Pancreas (tissue), 10 donors: ENCODE measurements at regions not wholly inside any gene's neighbourhood (a gene's known extent, or its start where the extent isn't known, plus 50 kb on each side); places are given as distances from the start of the nearest gene placed in this dataset.

ENCODE experiments used
- ATAC-seq, 4 donors: fragments of 200-7000 bp; cut with Tn5 transposase; one replicate each; pipeline versions ENCODE4 v1.8.0 to v1.9.1; 2020; ENCODE audit warnings: mild to moderate bottlenecking in 4 of 4, moderate library complexity in 4 of 4
- DNase-seq, 6 donors: peaks; one replicate each; pipeline ENCODE4 v3.0.0-alpha.2; 2020
- FAIRE-seq: peaks from 2 replicates; lab custom pipeline; 2012; peaks lifted over from hg19 to GRCh38; lab: Jason Lieb, UNC
- H3K27ac ChIP-seq, 4 donors: fragments of 200-600 bp; sonication (generic); 1 replicate in 3 of 4; 2 replicates in 1 of 4; pipeline versions ENCODE4 v1.5.0 to v1.8.0; 2020
- H3K27me3 ChIP-seq, 4 donors: fragments of 200-600 bp; one replicate each; pipeline ENCODE4 v1.8.0; 2021
- H3K36me3 ChIP-seq, 3 donors: fragments of 200-600 bp; sonication (generic) in 1 of 3; one replicate each; pipeline versions ENCODE4 v1.5.0 to v1.8.0; 2020 to 2021
- H3K4me1 ChIP-seq, 3 donors: fragments of 200-600 bp; one replicate each; pipeline ENCODE4 v1.8.0; 2021
- H3K4me3 ChIP-seq, 4 donors: fragments of 200-600 bp; sonication (generic) in 2 of 4; one replicate each; pipeline versions ENCODE4 v1.5.0 to v1.8.0; 2020 to 2021
- H3K9me3 ChIP-seq, 4 donors: fragments of 200-600 bp; one replicate each; pipeline ENCODE4 v1.8.0; 2021
- WGBS, 2 donors: extraction: QIAGEN DNeasy Blood & Tissue Kit; methylation state at CpG; one replicate each; pipeline ENCODE4 v1.1.7; 2013; 5-methylcytosine and 5-hydroxymethylcytosine counted together
- intact Hi-C, 3 donors: fragments of 100-400 bp; cut with DNase I; formaldehyde crosslinking; loops; one replicate each; pipeline versions ENCODE4 v1.11.1 to v1.14.2; 2022
- TF ChIP-seq, protein P1 (sequence below), 4 donors: fragments of 200-600 bp; sonication (generic) in 3 of 4; IDR thresholded peaks; one replicate each; pipeline versions ENCODE4 v1.5.0 to v1.8.0; 2021; ENCODE audit warnings: antibody characterized with exemption in 4 of 4
- donor health status: healthy with polysubstance abuse.
- donor health status: DM: no; HTN: no; CAD: no; lungs with moderate emphysema.
- donor health status: DM: no; HTN: no; CAD: no.
- donor health status: control.
- donor health status: control.
- donor health status: Bipolar disorder and iron deficiency.
- donor health status: DM: yes; HTN: yes; CAD: no.
- donor health status: DM: no; HTN: no; CAD: no.
- donor health status: DM: no; HTN: no; CAD: no.
- donor health status: DM: yes; HTN: yes; CAD: no.

DNA sequence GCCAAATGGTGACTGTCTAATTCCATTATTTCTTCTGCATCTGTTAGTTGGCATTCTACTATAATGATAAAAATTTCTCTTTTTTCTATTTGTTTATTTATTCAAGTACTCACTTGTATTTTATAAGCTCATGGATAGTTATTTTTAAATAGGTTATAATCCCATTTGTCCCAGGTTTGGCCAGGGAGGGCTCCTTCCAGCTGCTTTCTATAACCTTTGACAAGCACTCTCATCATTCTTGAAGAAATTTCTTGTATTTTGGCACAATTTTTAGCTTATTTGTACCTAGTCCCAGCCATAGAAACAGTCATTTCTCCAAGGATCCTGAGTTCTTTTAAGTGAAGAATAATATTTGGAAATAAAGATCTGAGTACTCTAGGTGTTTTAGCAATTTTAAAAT lies 1038.6 kb upstream of the AGA start:
- H3K4me1 ChIP-seq: no peaks in the 10 kb centered on the region
- no peaks in the 10 kb centered on the region for H3K36me3 ChIP-seq
- no peak for FAIRE-seq
- TF ChIP-seq, protein P1, sequence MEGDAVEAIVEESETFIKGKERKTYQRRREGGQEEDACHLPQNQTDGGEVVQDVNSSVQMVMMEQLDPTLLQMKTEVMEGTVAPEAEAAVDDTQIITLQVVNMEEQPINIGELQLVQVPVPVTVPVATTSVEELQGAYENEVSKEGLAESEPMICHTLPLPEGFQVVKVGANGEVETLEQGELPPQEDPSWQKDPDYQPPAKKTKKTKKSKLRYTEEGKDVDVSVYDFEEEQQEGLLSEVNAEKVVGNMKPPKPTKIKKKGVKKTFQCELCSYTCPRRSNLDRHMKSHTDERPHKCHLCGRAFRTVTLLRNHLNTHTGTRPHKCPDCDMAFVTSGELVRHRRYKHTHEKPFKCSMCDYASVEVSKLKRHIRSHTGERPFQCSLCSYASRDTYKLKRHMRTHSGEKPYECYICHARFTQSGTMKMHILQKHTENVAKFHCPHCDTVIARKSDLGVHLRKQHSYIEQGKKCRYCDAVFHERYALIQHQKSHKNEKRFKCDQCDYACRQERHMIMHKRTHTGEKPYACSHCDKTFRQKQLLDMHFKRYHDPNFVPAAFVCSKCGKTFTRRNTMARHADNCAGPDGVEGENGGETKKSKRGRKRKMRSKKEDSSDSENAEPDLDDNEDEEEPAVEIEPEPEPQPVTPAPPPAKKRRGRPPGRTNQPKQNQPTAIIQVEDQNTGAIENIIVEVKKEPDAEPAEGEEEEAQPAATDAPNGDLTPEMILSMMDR (IDR thresholded peaks at IDR 0.05): no peak
- no peak for DNase-seq
- intact Hi-C loops: no loop called here
- H3K4me3 ChIP-seq: no peak overlapping the region
- no peak for ATAC-seq
- H3K27me3 ChIP-seq: no peaks in the 10 kb centered on the region
- H3K27ac ChIP-seq: no peak overlapping the region
- no peaks in the 10 kb centered on the region for H3K9me3 ChIP-seq

DNA sequence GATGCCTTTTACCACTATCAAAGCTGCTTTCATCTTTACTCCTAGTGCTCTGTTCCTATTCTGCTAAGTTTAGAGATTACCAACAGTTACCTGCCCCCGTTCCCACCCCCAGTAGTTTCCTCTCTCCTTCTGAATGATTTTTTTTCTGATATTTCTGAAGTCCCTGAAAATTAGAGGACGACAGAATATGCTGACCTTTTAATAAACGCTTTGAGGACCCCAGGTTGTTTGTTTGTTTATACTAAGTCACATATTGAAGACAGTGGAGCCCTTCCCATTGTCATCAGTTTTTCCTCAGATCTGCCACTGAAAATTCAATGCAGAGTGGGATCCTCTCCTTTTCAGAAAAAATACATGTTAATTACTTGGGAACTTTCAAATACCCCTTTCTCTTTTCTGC lies 1039.3 kb upstream of the AGA start:
- FAIRE-seq: no peak
- no peak overlapping the region for H3K4me3 ChIP-seq
- no peak overlapping the region for H3K27ac ChIP-seq
- H3K4me1 ChIP-seq: no peaks in the 10 kb centered on the region
- WGBS, 2 donors: 52 to 53% methylated on average over 2 to 3 of the region's 3 CpGs
- intact Hi-C loops: no loop called here
- TF ChIP-seq, protein P1 (IDR thresholded peaks at IDR 0.05): no peak
- no peaks in the 10 kb centered on the region for H3K9me3 ChIP-seq
- no peaks in the 10 kb centered on the region for H3K36me3 ChIP-seq
- no peaks in the 10 kb centered on the region for H3K27me3 ChIP-seq
- no peak for ATAC-seq
- no peak for DNase-seq

DNA sequence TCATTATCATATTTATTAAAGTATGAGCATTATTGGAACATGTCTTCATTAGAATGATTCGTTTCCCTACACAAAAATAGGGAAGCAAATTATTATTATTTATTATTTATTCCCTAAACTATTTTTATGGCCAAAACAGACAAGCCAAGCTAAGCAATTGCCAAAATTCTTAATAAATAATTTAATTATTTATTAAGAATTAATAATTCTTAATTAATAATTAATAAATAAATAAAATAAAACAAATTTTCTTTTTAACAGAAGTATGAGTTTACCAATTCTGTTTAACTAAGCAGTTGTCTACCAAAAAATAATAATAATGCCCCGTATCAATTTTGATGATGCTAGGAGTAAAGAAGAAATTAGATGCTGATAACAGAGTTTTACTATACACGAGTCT lies 1080.8 kb upstream of the AGA start:
- ATAC-seq (no peak), FAIRE-seq (peak; percentile 13), DNase-seq (no peak)
- 58 to 84% methylated on average over 3 of the region's 3 CpGs for WGBS, 2 donors
- Histone ChIP-seq H3K27ac (no peak overlapping the region), H3K27me3 (peaks cover 0 to 4% (median 2%) of the 10 kb centered on the region in 4 donors), H3K4me1 (no peaks in the 10 kb centered on the region), H3K36me3 (no peaks in the 10 kb centered on the region), H3K9me3 (no peaks in the 10 kb centered on the region), H3K4me3 (no peak overlapping the region)
- TF ChIP-seq, protein P1 (IDR thresholded peaks at IDR 0.05): no peak
- intact Hi-C loops: no loop called here

DNA sequence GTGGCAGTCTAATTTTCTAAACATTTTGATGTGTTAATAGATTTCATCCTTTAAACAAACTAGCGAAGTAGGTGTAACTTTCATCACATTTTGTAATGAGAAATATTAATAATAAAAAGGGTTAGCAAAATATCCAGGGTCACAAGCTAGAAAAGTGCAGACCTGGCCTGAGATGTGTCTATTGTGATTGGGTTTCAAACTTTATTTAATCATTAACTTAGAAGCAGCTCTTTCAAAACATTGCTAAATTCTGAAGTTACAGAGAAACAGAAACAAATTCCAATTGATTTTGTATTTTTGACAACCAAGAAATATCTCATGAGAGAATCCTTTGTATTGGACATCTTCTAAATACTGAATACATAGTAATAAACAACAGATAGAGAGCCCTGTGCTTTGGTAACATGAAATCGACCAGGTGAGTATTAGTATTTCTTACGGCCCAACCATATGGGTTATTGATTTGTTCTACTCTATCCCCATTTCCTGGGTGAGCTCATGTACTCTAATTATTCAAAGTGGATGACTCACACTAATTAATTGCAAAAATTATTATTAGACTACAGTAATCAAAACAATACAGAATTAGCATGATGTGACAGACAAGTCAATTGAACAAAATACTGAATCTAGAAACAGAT lies 1093.8 kb upstream of the AGA start:
- FAIRE-seq: no peak
- WGBS, 2 donors: 33 to 35% methylated on average over 3 of the region's 3 CpGs
- DNase-seq: no peak
- Histone ChIP-seq H3K27ac (no peak overlapping the region), H3K36me3 (no peaks in the 10 kb centered on the region), H3K4me3 (no peak overlapping the region), H3K4me1 (no peaks in the 10 kb centered on the region), H3K27me3 (no peaks in the 10 kb centered on the region), H3K9me3 (no peaks in the 10 kb centered on the region)
- no peak for ATAC-seq
- TF ChIP-seq, protein P1 (IDR thresholded peaks at IDR 0.05): no peak
- intact Hi-C loops: no loop called here

DNA sequence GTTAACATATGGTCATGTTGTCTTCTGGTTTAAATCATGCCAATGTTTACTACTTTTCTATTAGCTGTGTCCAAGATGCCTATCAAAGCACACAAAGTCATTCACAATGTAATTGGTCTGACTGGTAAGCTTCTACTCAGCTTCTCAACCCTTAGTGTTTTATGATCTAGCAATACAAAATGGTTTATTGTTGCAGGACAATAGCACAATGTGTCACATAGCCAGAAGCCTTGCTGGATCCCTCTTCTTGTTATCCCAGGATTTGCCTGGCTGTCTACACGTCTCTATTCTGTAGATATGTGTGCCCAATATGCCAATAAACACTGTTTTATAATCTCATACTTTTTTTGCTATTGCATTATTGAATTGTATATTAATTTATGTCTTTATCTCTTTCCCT lies 1111.0 kb upstream of the AGA start:
- WGBS, 2 donors: 0 to 2% methylated on average over 1 of the region's 1 CpG

More for the DNA sequence above, 1111.0 kb upstream of the AGA start:
- Histone ChIP-seq H3K36me3 (no peaks in the 10 kb centered on the region), H3K27me3 (no peaks in the 10 kb centered on the region), H3K9me3 (no peaks in the 10 kb centered on the region), H3K4me1 (no peaks in the 10 kb centered on the region), H3K4me3 (no peak overlapping the region), H3K27ac (no peak overlapping the region)
- ATAC-seq: no peak
- DNase-seq: no peak
- intact Hi-C loops: no loop called here
- FAIRE-seq: no peak
- TF ChIP-seq, protein P1 (IDR thresholded peaks at IDR 0.05): no peak
